ENCODE measurements at regions not wholly inside any gene's neighbourhood (a gene's known extent, or its start where the extent isn't known, plus 50 kb on each side); places are given as distances from the start of the nearest gene placed in this dataset.

DNA sequence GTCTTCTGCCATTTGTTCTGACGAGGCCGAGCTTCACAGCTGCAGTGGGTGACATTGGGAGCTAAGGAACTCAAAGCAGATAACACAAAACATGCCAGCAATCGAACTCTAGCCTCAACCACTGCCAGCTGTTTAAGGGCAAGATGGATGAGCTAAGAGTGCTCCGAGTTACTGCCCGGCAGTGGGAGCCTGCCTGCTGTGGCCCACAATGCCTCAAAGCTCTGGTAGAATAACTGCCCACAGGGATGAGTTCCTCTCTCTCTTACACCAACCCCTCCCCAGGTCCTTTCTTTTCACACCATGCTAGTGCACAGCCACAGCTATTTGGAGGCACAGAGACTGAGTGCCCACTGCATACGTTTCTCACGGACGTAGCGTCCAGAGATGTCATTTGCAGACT lies 330.5 kb downstream of the FGF9 start:
- no peak for TF ChIP-seq POLR2A (IDR thresholded peaks at IDR 0.05)
- no peak for TF ChIP-seq POLR2AphosphoS5 (IDR thresholded peaks at IDR 0.05)
- TF ChIP-seq, protein P1, sequence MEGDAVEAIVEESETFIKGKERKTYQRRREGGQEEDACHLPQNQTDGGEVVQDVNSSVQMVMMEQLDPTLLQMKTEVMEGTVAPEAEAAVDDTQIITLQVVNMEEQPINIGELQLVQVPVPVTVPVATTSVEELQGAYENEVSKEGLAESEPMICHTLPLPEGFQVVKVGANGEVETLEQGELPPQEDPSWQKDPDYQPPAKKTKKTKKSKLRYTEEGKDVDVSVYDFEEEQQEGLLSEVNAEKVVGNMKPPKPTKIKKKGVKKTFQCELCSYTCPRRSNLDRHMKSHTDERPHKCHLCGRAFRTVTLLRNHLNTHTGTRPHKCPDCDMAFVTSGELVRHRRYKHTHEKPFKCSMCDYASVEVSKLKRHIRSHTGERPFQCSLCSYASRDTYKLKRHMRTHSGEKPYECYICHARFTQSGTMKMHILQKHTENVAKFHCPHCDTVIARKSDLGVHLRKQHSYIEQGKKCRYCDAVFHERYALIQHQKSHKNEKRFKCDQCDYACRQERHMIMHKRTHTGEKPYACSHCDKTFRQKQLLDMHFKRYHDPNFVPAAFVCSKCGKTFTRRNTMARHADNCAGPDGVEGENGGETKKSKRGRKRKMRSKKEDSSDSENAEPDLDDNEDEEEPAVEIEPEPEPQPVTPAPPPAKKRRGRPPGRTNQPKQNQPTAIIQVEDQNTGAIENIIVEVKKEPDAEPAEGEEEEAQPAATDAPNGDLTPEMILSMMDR (IDR thresholded peaks at IDR 0.05): no peak
